Posterior vena cava (tissue), 2 donors: ENCODE measurements at regions not wholly inside any gene's neighbourhood (a gene's known extent, or its start where the extent isn't known, plus 50 kb on each side); places are given as distances from the start of the nearest gene placed in this dataset.
"Not testable (repeated sequence)": the region's sequence is repeated elsewhere in the genome, so short reads cannot be mapped to it uniquely, and the experiment has no call there.

ENCODE experiments used
- DNase-seq: peaks from one replicate; pipeline ENCODE4 v3.0.0-alpha.2; 2020; ENCODE audit warnings: low spot score
- intact Hi-C, 2 donors: fragments of 100-400 bp; cut with DNase I; formaldehyde crosslinking; loops; one replicate each; pipeline versions ENCODE4 v1.14.1 to v1.14.2; 2022 to 2023
- donor health status: DM: yes; HTN: yes; CAD: no.
- donor health status: DM: yes; HTN: yes; CAD: no.

GRCh38 chrX:148080593-148080992, 99.5 kb downstream of the FMR1NB start:
- intact Hi-C loops: no loop called here
- no peak for DNase-seq

DNA sequence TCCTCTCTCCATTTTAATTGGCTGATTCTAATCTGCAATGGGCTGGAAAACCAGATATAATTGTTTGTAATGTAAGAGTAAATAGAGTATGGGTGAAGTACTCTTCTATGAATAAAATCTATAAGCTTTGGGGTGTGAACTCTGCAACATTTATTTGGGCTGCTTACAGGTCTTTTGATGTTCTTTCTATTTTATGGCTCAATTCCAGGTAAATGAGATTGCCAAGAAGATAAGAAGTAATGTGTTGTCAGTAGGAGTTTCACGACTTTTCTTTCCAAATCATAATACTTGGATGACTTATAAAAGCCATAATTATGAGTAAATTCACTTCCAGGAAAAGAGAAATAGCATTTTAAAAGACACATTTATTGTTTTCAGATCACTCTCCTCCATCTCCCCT, 103.5 kb downstream of the FMR1NB start:
- no peak for DNase-seq
- intact Hi-C loops: no loop called here

DNA sequence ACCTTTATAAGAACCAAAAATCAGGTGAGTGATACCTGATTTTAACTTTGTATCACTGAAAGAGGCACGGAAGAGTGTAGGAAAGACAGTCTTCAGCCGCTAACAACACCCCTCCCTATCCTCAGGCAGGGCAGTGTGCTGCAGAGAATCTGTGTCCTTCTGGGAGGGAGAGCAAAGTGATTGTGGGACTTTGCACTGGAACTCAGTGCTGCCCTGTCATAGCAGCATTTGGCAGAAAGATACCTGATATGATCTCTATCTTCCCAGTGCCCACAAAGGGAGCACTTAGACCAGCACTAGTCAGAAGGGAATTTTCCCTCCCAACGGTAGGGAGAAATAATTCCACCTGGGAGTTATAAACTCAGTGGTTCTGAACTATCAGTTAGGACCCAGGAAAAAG, 139.0 kb downstream of the FMR1NB start:
- intact Hi-C loops: no loop called here
- no peak for DNase-seq

DNA sequence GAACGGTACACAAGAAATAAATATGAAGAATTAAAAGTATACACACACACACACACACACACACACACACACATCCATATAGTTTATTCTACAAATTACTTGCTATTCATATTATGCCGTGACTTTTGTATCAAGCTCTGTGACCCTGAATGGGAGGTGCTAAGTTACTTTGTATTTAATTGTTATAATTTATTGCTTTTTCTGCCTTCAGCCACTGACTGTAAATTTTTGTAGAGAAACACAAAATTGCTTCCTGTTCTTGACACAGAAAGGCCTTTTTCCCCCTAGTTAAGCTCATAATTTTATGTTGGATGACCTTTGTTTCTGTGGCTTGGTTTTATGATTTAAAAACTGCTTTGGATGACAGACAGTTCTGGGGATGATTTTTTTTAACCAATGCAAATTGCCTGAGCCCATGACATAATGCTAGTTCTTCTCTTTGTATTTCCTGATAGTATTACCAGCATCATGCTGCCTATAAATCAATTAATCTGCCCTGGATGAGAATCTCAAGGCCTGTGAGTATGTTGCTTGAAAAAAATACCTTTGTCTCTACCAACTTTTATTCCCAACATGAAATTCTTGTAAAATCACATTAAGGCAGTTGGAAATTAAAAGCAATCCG, 140.0 kb downstream of the FMR1NB start:
- no peak for DNase-seq
- intact Hi-C loops: no loop called here

DNA sequence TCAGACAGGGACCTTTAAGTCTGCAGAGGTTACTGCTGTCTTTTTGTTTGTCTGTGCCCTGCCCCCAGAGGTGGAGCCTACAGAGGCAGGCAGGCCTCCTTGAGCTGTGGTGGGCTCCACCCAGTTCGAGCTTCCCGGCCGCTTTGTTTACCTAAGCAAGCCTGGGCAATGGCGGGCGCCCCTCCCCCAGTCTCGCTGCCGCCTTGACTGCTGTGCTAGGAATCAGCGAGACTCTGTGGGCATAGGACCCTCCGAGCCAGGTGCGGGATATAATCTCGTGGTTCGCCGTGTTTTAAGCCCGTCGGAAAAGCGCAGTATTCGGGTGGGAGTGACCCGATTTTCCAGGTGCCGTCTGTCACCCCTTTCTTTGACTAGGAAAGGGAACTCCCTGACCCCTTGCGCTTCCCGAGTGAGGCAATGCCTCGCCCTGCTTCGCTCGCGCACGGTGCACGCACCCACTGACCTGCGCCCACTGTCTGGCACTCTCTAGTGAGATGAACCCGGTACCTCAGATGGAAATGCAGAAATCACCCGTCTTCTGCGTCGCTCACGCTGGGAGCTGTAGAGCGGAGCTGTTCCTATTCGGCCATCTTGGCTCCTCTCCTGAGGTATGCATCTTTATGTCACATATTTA, 147.9 kb downstream of the FMR1NB start:
- intact Hi-C loops, DNase-seq: not testable (repeated sequence)

DNA sequence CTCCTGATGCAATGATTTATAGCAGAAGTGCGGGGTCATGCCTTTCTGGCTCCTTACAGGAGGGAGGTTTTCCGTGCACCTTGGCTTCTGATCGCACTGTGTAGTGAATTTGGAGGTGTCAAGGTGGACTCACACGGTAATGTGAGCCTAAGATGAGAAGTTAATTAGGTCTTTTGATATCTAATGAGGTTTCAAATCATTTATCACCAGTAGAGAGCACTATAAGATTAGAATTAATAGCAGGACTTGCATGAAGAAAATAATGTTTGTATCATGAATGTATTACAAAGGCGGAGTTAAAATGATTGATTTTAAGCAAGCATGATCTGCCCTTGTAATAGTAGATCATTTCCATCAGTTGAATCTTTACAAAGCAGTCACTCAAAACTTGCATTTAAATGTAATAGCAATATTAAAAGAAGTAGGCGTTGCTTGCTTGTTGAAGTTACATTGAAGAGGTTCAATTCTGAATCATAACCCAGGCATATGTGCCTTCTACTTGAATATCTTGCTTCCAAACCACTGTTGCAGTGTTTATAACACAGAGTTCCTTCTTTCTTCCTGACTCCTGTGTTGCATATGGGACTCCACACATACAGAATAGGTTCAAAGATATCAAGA, 152.1 kb downstream of the FMR1NB start:
- no peak for DNase-seq
- intact Hi-C loops: loop anchor here in 1 of 2 donors (10.0 kb wide), 1 partner anchor 1342 kb away; no protein-coding TSS in a partner anchor

DNA sequence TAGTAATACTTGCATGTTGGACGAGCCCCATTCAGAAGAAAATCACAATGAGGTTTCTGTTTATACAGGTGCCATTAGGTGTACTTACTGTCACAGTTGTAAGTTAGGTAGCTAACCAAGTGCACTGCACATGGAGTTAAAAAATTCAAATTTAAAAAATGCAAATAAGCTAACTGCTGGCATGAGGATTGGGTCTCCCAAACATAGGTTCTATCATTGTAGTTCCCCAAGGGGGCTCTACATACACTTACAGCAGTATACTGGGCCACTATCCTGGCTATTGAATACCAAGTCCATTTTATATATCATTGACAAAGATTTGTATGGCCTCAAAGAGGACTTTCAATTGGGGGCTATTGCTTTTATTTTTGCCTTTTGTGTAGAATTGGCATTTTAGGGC, 153.4 kb downstream of the FMR1NB start:
- DNase-seq: no peak
- intact Hi-C loops: loop anchor here in 1 of 2 donors (10.0 kb wide), 1 partner anchor 1340 kb away; no protein-coding TSS in a partner anchor

DNA sequence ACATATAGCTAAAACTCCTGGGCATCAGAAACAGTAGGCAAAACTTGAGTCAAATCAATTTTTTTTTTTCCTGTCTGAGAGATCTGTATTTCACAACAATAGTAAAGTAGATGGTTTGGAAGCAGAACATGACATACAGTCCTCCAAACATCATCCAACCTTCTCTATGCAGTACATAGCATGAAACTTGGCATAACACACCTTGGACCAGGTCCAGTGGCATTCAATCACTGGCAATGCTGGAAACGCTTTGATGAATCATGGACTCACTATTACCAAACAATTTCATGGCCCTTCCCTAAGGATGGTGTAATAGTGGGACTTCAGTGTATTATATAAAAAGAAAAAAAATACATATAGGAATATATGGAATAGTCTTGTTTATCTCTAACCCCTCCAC, 154.6 kb downstream of the FMR1NB start:
- DNase-seq: no peak
- intact Hi-C loops: loop anchor here in 1 of 2 donors (10.0 kb wide), 1 partner anchor 1339 kb away; no protein-coding TSS in a partner anchor

- no peak for DNase-seq
- intact Hi-C loops: no loop called here
Measured at GRCh38 chrX:148146121-148146520, 165.0 kb downstream of the FMR1NB start.

GRCh38 chrX:148156986-148157385, 175.8 kb downstream of the FMR1NB start:
- no peak for DNase-seq
- intact Hi-C loops: no loop called here

- DNase-seq: no peak
- intact Hi-C loops: no loop called here
Measured at GRCh38 chrX:148159796-148160195, 178.7 kb downstream of the FMR1NB start.

DNA sequence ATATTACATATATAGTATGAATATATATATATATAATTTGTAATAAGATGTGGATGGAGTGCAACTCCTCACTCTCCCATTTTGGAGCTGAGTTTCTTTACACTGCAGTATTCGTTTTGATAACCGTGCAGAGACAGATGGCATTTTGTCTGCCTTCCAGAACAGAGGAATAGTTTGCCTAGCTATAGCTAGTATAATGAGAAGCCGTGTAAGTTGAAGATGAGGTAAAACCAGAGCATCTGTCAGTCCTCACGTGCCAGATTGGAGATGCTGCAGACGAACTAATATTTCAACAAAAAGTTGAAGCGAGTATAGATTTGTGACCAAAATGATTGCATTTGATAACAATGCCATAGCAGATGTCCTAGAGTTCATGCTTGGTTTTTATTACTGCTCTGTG, 180.6 kb downstream of the FMR1NB start:
- intact Hi-C loops: no loop called here
- no peak for DNase-seq

DNA sequence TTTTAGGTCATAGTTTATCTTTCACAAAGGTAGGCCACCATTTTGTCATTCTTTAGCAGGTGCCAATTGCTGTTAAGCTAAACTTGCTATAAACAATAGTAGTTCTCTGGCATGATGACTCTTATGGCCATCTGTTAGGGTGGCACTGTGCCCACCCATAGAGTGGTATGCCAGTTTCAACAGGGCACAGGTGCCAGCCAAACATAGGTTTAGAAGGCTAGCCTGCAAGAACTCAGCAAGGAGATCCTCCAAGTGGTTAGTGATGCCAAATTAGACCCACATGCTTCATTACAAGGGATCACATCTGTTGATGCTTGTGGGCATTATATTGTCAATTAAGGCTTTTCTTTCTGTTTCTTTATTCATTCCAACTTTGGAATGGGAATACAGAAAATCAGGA, 204.5 kb downstream of the FMR1NB start:
- intact Hi-C loops: no loop called here
- no peak for DNase-seq

- DNase-seq: no peak
- intact Hi-C loops: no loop called here
Measured at GRCh38 chrX:148192547-148192946, 211.4 kb downstream of the FMR1NB start.

DNA sequence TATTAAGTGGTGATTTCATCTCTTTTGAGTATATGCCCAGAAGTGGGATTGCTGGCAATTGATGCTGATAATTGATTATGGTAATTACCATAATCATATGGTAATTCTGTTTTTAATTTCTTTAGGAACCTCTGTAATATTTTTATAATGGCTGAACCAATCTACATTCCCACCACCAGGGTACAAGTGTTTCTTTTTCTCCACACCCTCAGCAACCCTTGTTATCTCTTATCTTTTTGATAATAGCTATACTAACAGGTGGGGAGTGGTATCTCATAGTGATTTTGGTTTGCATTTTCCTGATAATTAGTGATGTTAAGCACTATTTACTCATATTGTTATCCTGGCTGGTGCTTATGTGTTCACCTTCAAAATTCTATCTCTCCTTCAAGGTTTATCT, 212.6 kb downstream of the FMR1NB start:
- intact Hi-C loops: no loop called here
- DNase-seq: no peak

GRCh38 chrX:148203531-148203930, 222.4 kb downstream of the FMR1NB start:
- intact Hi-C loops: no loop called here
- no peak for DNase-seq

DNA sequence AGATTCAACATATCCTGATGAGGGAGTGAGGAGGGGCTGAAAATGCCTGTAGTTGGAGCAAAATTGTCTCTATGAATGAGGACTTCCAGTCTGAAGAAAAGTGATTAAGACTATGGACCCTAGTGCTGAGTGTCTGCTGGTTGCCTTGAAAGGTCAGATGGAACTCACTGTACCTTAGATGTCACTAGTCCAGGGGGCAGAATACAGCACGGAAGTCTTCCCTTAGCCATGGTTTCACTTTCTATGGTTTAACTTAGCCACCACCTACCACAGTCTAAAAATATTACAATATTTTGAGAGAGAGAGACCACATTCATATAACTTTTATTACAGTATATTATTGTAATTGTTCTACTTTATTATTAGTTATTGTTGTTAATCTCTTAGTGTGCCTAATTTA, 223.1 kb downstream of the FMR1NB start:
- DNase-seq: no peak
- intact Hi-C loops: no loop called here

DNA sequence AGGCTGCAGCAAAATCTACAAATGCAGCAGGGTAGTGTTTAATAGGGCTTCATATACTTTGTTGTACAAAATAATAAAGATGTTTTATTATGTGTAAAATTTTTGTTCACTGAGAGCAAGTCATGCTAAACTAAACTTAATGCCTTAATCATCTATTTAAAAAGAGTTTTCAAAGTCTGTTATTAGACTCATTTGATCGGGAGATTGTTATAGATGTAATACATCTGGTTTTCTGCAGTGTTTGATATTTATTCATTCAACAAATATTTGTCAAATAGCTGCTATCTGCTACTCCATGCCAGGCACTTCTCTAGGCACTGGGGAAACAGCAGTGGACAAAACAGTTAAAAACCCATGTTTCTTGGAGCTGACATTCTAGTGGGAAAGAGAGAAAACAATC, 233.6 kb downstream of the FMR1NB start:
- no peak for DNase-seq
- intact Hi-C loops: no loop called here

DNA sequence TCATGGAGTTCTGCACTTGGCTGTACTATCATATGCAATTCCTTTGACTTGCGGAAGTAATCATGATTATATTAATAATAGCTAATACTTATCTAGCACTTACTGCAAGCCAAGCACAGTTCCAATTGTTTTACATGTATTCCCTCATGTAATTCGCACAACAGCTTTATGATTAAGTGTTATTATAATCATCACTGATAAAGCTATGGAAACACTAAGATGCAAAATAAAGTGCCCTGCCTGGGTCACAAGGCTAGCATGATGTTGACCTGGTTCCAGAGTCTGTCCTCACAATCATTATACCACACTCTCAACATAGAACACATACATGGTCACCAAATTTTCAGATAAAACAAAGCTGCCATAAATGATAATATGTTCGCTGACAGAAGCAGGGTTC, 234.6 kb downstream of the FMR1NB start:
- intact Hi-C loops: no loop called here
- no peak for DNase-seq

- intact Hi-C loops: no loop called here
- DNase-seq: no peak
Measured at GRCh38 chrX:148223361-148223760, 242.2 kb downstream of the FMR1NB start.

- intact Hi-C loops: no loop called here
- no peak for DNase-seq
Measured at GRCh38 chrX:148228521-148228920, 247.4 kb downstream of the FMR1NB start.
